Upper lobe of left lung (tissue), 6 donors: ENCODE measurements at regions not wholly inside any gene's neighbourhood (a gene's known extent, or its start where the extent isn't known, plus 50 kb on each side); places are given as distances from the start of the nearest gene placed in this dataset.

ENCODE experiments used
- ATAC-seq, 2 donors: fragments of 200-7000 bp; cut with Tn5 transposase; one replicate each; pipeline ENCODE4 v1.9.1; 2022; ENCODE audit warnings: mild to moderate bottlenecking in 2 of 2, moderate library complexity in 2 of 2; ENCODE audit not compliant: low FRiP score in 2 of 2
- DNase-seq, 2 donors: peaks; one replicate each; pipeline ENCODE4 v3.0.0-alpha.2; 2019 to 2020
- H3K27ac ChIP-seq, 4 donors: fragments of 200-600 bp; sonication (generic); one replicate each; pipeline ENCODE4 v1.5.1; 2016 to 2019
- H3K27me3 ChIP-seq, 4 donors: fragments of 200-600 bp; sonication (generic); one replicate each; pipeline ENCODE4 v1.5.1; 2017 to 2019
- H3K36me3 ChIP-seq, 4 donors: fragments of 200-600 bp; sonication (generic); one replicate each; pipeline ENCODE4 v1.5.1; 2016 to 2019
- H3K4me1 ChIP-seq, 4 donors: fragments of 200-600 bp; sonication (generic); one replicate each; pipeline ENCODE4 v1.5.1; 2018 to 2019
- H3K4me3 ChIP-seq, 4 donors: fragments of 200-600 bp; sonication (generic); one replicate each; pipeline ENCODE4 v1.5.1; 2017 to 2019; ENCODE audit warnings: mild to moderate bottlenecking in 2 of 4, moderate library complexity in 1 of 4
- H3K9me3 ChIP-seq, 4 donors: fragments of 200-600 bp; sonication (generic); one replicate each; pipeline ENCODE4 v1.5.1; 2018 to 2019
- CTCF ChIP-seq, 6 experiments: fragments of 450-650 bp in 4 of 6; fragments of 200-600 bp in 2 of 6; sonication (generic) in 2 of 6; IDR thresholded peaks; one replicate each; pipeline ENCODE4 v1.5.1; 2016 to 2019; ENCODE audit warnings: antibody characterized with exemption in 6 of 6
- EP300 ChIP-seq, 4 donors: sonication (generic); formaldehyde crosslinking; IDR thresholded peaks; one replicate each; pipeline ENCODE4 v1.5.1; 2017; ENCODE audit warnings: antibody characterized with exemption in 4 of 4, control low read depth in 2 of 4
- POLR2A ChIP-seq, 4 donors: fragments of 450-650 bp; IDR thresholded peaks; one replicate each; pipeline ENCODE4 v1.5.1; 2016 to 2017; ENCODE audit warnings: antibody characterized with exemption in 4 of 4, mild to moderate bottlenecking in 2 of 4
- POLR2AphosphoS5 ChIP-seq, 2 donors: sonication (generic); formaldehyde crosslinking; IDR thresholded peaks; one replicate each; pipeline ENCODE4 v1.5.1; 2017; ENCODE audit warnings: antibody characterized with exemption in 2 of 2
- WGBS, 2 donors: methylation state at CpG; one replicate each; pipeline ENCODE4 v1.1.5; 2017 to 2018; 5-methylcytosine and 5-hydroxymethylcytosine counted together
- donor health status: DM: no; HTN: no; CAD: no; lungs with moderate emphysema.
- donor health status: DM: no; HTN: yes; CAD: no; lungs with severe emphysema.

- TF ChIP-seq POLR2A (IDR thresholded peaks at IDR 0.05): no peak
- no peak for TF ChIP-seq POLR2AphosphoS5 (IDR thresholded peaks at IDR 0.05)
- TF ChIP-seq CTCF (IDR thresholded peaks at IDR 0.05): peak in 4 of 6 experiments; percentile 14 to 33 (median 20)
- TF ChIP-seq EP300 (IDR thresholded peaks at IDR 0.05): no peak
- H3K4me3 ChIP-seq: no peak overlapping the region
- ATAC-seq: peak; percentile 61 to 86
- H3K36me3 ChIP-seq: no peaks in the 10 kb centered on the region
- no peaks in the 10 kb centered on the region for H3K9me3 ChIP-seq
- peak overlapping the region in 1 of 4 donors; percentile 30 for H3K27ac ChIP-seq
- H3K4me1 ChIP-seq: peaks cover 0 to 8% (median 3%) of the 10 kb centered on the region in 4 donors
- DNase-seq: no peak
- H3K27me3 ChIP-seq: no peaks in the 10 kb centered on the region
- WGBS, 2 donors: 44 to 51% methylated on average over 9 of the region's 9 CpGs
Observed at GRCh38 chr1:115545791-115546733, 95.7 kb upstream of the VANGL1 start.

- no peaks in the 10 kb centered on the region for H3K27me3 ChIP-seq
- no peak overlapping the region for H3K27ac ChIP-seq
- no peak for TF ChIP-seq EP300 (IDR thresholded peaks at IDR 0.05)
- no peak for TF ChIP-seq POLR2A (IDR thresholded peaks at IDR 0.05)
- no peak for TF ChIP-seq POLR2AphosphoS5 (IDR thresholded peaks at IDR 0.05)
- no peak for TF ChIP-seq CTCF (IDR thresholded peaks at IDR 0.05)
- no peaks in the 10 kb centered on the region for H3K36me3 ChIP-seq
- H3K9me3 ChIP-seq: no peaks in the 10 kb centered on the region
- peaks cover 0 to 8% (median 3%) of the 10 kb centered on the region in 4 donors for H3K4me1 ChIP-seq
- DNase-seq (peak in 1 of 2 donors; percentile 6), ATAC-seq (no peak)
- H3K4me3 ChIP-seq: no peak overlapping the region
- WGBS, 2 donors: 83 to 84% methylated on average over 13 to 15 of the region's 15 CpGs
Observed at GRCh38 chr1:115545096-115545720, 96.6 kb upstream of the VANGL1 start.

- DNase-seq (no peak), ATAC-seq (no peak)
- H3K27ac ChIP-seq: no peak overlapping the region
- no peaks in the 10 kb centered on the region for H3K9me3 ChIP-seq
- no peak for TF ChIP-seq EP300 (IDR thresholded peaks at IDR 0.05)
- TF ChIP-seq POLR2AphosphoS5 (IDR thresholded peaks at IDR 0.05): no peak
- TF ChIP-seq CTCF (IDR thresholded peaks at IDR 0.05): no peak
- TF ChIP-seq POLR2A (IDR thresholded peaks at IDR 0.05): no peak
- no peaks in the 10 kb centered on the region for H3K36me3 ChIP-seq
- no peaks in the 10 kb centered on the region for H3K27me3 ChIP-seq
- H3K4me3 ChIP-seq: no peak overlapping the region
- 58 to 69% methylated on average over 4 of the region's 4 CpGs for WGBS, 2 donors
- H3K4me1 ChIP-seq: peaks cover 0 to 8% (median 3%) of the 10 kb centered on the region in 4 donors
Observed at GRCh38 chr1:115544131-115544530, 97.6 kb upstream of the VANGL1 start.

GRCh38 chr1:115543247-115543646 lies 98.5 kb upstream of the VANGL1 start:
- H3K9me3 ChIP-seq: no peaks in the 10 kb centered on the region
- no peaks in the 10 kb centered on the region for H3K36me3 ChIP-seq
- DNase-seq (no peak), ATAC-seq (no peak)
- H3K4me1 ChIP-seq: peaks cover 0 to 8% (median 3%) of the 10 kb centered on the region in 4 donors
- WGBS, 2 donors: 58 to 81% methylated on average over 2 of the region's 2 CpGs
- no peak overlapping the region for H3K27ac ChIP-seq
- H3K27me3 ChIP-seq: no peaks in the 10 kb centered on the region
- H3K4me3 ChIP-seq: no peak overlapping the region
- TF ChIP-seq POLR2AphosphoS5 (IDR thresholded peaks at IDR 0.05) (no peak), CTCF (IDR thresholded peaks at IDR 0.05) (no peak), EP300 (IDR thresholded peaks at IDR 0.05) (no peak)
